ENCODE measurements at regions not wholly inside any gene's neighbourhood (a gene's known extent, or its start where the extent isn't known, plus 50 kb on each side); places are given as distances from the start of the nearest gene placed in this dataset.

GRCh38 chr14:98542316-98542715 lies 729.7 kb downstream of the BCL11B start:
- no peak overlapping the region for H3K9ac ChIP-seq (ENCODE audit: extremely low read depth, low read length, poor library complexity, severe bottlenecking)
- H3K4me1 ChIP-seq (ENCODE audit: control insufficient read depth, insufficient read depth, low read length): no peaks in the 10 kb centered on the region
- TF ChIP-seq CTCF (conservative IDR thresholded peaks at IDR 0.05): no peak
- no peaks in the 10 kb centered on the region for H3K9me3 Mint-ChIP-seq
- no peak overlapping the region for H3K4me3 Mint-ChIP-seq
- no peak for DNase-seq
- H3K27ac Mint-ChIP-seq: no peak overlapping the region
- H3K27me3 Mint-ChIP-seq (ENCODE audit: insufficient read depth): no peaks in the 10 kb centered on the region
- no peaks in the 10 kb centered on the region for H3K9me3 ChIP-seq (ENCODE audit: control insufficient read depth, low read length)
- H3K4me1 Mint-ChIP-seq: no peaks in the 10 kb centered on the region
- 94 to 98% methylated on average over 7 to 10 of the region's 10 CpGs for WGBS, 2 experiments (ENCODE audit: insufficient coverage in 1 of 2, insufficient read length in 1 of 2)
- H3K36me3 Mint-ChIP-seq (ENCODE audit: low read depth): no peaks in the 10 kb centered on the region
- H3K27ac ChIP-seq (ENCODE audit: low read depth, low read length): no peak overlapping the region
- H3K4me3 ChIP-seq (ENCODE audit: low read length): no peak overlapping the region
- no peaks in the 10 kb centered on the region for H3K36me3 ChIP-seq (ENCODE audit: control insufficient read depth, insufficient read depth, low read length)
- H3K27me3 ChIP-seq (ENCODE audit: control insufficient read depth, insufficient read depth, low read length, poor library complexity, severe bottlenecking): no peaks in the 10 kb centered on the region

DNA sequence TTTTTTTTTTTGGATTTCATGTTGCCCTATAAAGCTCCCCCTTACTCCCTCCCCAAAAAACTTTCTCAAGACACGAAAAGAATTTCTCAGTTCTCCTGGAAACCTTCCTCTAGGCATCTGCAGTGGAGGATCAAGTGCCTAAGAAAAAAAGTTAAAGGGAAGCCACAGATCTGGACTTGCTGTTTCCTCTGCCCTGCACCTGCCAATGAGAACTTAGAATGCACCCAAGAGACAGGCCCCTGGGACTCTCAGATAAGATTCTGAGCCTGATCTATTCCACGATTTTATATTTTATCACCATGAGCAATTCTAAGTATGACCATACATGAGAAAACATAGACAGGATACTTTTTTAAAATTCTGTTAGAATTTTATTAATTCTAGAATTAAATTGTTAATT lies 728.9 kb downstream of the BCL11B start:
- H3K9me3 Mint-ChIP-seq: no peaks in the 10 kb centered on the region
- peaks cover 2% of the 10 kb centered on the region for H3K4me1 Mint-ChIP-seq
- Histone ChIP-seq H3K27me3 (ENCODE audit: control insufficient read depth, insufficient read depth, low read length, poor library complexity, severe bottlenecking) (no peaks in the 10 kb centered on the region), H3K9me3 (ENCODE audit: control insufficient read depth, low read length) (no peaks in the 10 kb centered on the region), H3K4me1 (ENCODE audit: control insufficient read depth, insufficient read depth, low read length) (no peaks in the 10 kb centered on the region), H3K4me3 (ENCODE audit: low read length) (no peak overlapping the region), H3K27ac (ENCODE audit: low read depth, low read length) (no peak overlapping the region), H3K9ac (ENCODE audit: extremely low read depth, low read length, poor library complexity, severe bottlenecking) (no peak overlapping the region), H3K36me3 (ENCODE audit: control insufficient read depth, insufficient read depth, low read length) (no peaks in the 10 kb centered on the region)
- H3K27me3 Mint-ChIP-seq (ENCODE audit: insufficient read depth): no peaks in the 10 kb centered on the region
- no peaks in the 10 kb centered on the region for H3K36me3 Mint-ChIP-seq (ENCODE audit: low read depth)
- H3K27ac Mint-ChIP-seq: no peak overlapping the region
- H3K4me3 Mint-ChIP-seq: no peak overlapping the region
- no peak for DNase-seq
- no peak for TF ChIP-seq CTCF (conservative IDR thresholded peaks at IDR 0.05)
- 80% methylated on average over 2 of the region's 2 CpGs; no CpG with 5 or more reads in 1 of the 2 experiments for WGBS, 2 experiments (ENCODE audit: insufficient coverage in 1 of 2, insufficient read length in 1 of 2)

DNA sequence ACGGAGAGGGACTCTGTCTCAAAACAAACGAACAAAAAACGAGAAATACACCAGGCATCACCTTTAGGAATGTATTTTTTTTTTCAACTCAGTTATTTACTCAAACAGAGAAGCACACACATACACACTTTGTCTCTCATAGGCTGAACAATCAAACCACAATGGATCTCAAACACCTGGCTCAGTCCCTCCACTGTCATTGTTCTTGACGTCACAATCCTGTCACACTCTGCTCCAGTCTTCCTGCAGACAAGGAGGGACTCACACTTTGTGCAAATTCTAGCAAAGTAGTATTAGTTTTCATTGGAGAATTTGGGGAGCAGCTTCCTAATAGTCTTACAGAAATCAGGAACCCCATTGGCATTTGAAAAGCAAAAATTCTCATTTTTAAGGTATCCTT lies 727.8 kb downstream of the BCL11B start:
- TF ChIP-seq CTCF (conservative IDR thresholded peaks at IDR 0.05): no peak
- WGBS, 2 experiments (ENCODE audit: insufficient coverage in 1 of 2, insufficient read length in 1 of 2): 84 to 100% methylated on average over 2 to 4 of the region's 4 CpGs
- no peaks in the 10 kb centered on the region for H3K36me3 ChIP-seq (ENCODE audit: control insufficient read depth, insufficient read depth, low read length)
- Mint-ChIP-seq H3K9me3 (no peaks in the 10 kb centered on the region), H3K36me3 (ENCODE audit: low read depth) (no peaks in the 10 kb centered on the region), H3K27ac (no peak overlapping the region), H3K4me3 (no peak overlapping the region), H3K4me1 (peaks cover 4% of the 10 kb centered on the region), H3K27me3 (ENCODE audit: insufficient read depth) (no peaks in the 10 kb centered on the region)
- no peaks in the 10 kb centered on the region for H3K4me1 ChIP-seq (ENCODE audit: control insufficient read depth, insufficient read depth, low read length)
- no peaks in the 10 kb centered on the region for H3K27me3 ChIP-seq (ENCODE audit: control insufficient read depth, insufficient read depth, low read length, poor library complexity, severe bottlenecking)
- no peak overlapping the region for H3K9ac ChIP-seq (ENCODE audit: extremely low read depth, low read length, poor library complexity, severe bottlenecking)
- H3K27ac ChIP-seq (ENCODE audit: low read depth, low read length): no peak overlapping the region
- H3K9me3 ChIP-seq (ENCODE audit: control insufficient read depth, low read length): no peaks in the 10 kb centered on the region
- DNase-seq: no peak
- no peak overlapping the region for H3K4me3 ChIP-seq (ENCODE audit: low read length)

All from endodermal cell (in vitro differentiated cells).